SK-N-SH treated with all-trans-retinoic acid at 6 μM for 48 hours (cell line): ENCODE measurements at regions not wholly inside any gene's neighbourhood (a gene's known extent, or its start where the extent isn't known, plus 50 kb on each side); places are given as distances from the start of the nearest gene placed in this dataset.

ENCODE experiments used
- ESRRG ChIP-seq: fragments of 250-450 bp; sonication (Bioruptor Pico); IDR thresholded peaks from 2 replicates; pipeline ENCODE4 v1.6.1; 2021; ENCODE audit warnings: mild to moderate bottlenecking
- TF ChIP-seq, protein P1 (sequence below): fragments of 250-450 bp; sonication (Bioruptor Pico); IDR thresholded peaks from 2 replicates; pipeline ENCODE4 v1.8.0; 2020; ENCODE audit warnings: mild to moderate bottlenecking, moderate library complexity, borderline replicate concordance

DNA sequence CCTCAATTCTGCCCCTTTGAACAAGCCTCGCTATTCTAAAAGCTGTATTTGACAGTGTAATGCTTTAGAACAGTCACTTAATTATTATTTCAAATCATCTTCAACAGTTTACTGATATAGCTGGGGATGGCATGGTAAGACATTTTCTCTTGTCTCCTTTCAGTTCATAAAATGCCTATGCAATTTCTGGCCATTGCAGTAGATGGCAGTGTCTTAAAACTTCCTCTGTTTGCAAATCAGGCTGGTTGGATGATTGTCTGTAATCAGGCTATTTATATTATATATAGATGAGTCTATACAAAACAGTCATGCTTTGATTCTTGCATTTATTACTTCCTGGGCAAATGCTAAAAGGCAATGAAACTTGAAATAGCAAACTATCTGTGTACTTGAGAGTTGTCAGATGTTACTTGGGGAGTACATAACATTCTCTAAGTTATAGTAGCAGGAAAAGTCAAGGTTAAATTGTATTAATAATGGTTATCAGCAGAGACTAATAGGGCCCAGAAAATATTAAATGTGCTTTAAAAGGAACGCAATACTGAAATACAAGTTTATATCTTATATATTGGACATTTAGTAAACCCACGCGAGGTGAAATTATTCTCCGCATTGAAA is 55.5 kb upstream of the LHFPL3 start:
- TF ChIP-seq ESRRG (CRISPR knock-in tag), result no peak
- TF ChIP-seq, protein P1, sequence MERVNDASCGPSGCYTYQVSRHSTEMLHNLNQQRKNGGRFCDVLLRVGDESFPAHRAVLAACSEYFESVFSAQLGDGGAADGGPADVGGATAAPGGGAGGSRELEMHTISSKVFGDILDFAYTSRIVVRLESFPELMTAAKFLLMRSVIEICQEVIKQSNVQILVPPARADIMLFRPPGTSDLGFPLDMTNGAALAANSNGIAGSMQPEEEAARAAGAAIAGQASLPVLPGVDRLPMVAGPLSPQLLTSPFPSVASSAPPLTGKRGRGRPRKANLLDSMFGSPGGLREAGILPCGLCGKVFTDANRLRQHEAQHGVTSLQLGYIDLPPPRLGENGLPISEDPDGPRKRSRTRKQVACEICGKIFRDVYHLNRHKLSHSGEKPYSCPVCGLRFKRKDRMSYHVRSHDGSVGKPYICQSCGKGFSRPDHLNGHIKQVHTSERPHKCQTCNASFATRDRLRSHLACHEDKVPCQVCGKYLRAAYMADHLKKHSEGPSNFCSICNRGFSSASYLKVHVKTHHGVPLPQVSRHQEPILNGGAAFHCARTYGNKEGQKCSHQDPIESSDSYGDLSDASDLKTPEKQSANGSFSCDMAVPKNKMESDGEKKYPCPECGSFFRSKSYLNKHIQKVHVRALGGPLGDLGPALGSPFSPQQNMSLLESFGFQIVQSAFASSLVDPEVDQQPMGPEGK (CRISPR knock-in tag), result no peak
